ENCODE measurements at regions not wholly inside any gene's neighbourhood (a gene's known extent, or its start where the extent isn't known, plus 50 kb on each side); places are given as distances from the start of the nearest gene placed in this dataset.

DNA sequence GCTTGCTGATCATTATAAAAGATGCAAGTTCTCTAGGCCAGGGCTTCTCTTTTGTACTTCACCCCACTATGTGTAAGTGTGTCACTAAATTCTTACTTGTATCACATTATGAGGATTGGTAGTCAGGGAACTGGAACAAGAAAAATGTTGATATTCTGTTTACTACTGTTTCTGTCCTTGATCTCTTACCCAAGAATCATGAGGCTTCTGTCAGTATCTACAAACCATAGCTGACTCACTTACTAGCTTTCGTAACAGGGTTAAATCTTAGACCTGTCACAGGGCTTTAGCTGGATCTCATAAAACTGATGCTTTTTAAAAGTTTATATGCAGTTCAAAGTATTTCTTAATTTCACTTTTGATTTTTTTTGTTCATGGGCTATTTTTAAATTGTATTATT, 681.2 kb downstream of the PLPP3 start:
- H3K27me3 ChIP-seq (ENCODE audit: control insufficient read depth in 3 of 3, insufficient read depth in 3 of 3, low read length in 2 of 3) = no peaks in the 10 kb centered on the region
- no peak overlapping the region for H3K27ac ChIP-seq (ENCODE audit: low read depth in 1 of 2, low read length in 1 of 2)
- no peak for ATAC-seq (ENCODE audit: insufficient read depth, low FRiP score)

DNA sequence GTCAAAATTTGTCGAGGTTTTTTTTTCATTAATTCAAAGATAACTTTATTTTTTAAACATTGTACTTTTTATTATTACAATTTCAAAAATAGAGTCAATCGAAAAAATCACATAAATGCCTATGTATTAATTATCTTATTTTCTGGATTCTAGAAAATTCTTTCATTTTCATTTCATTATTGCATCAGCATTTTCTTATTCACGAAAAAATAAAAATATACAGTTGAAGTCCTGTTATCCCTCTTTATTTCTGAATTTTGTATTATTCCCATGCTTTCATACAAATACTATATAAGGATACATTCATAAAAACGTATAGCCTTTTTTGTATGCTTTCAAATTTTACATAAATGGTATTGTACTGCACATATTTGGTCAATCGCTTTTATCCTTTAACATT, 681.0 kb upstream of the USP24 start:
- no peak overlapping the region for H3K9ac ChIP-seq (ENCODE audit: insufficient read depth in 1 of 2, low read length in 2 of 2)
- no peaks in the 10 kb centered on the region for H3K4me1 ChIP-seq (ENCODE audit: control insufficient read depth in 5 of 5, insufficient read depth in 5 of 5, low read length in 5 of 5)
- H3K4me3 ChIP-seq = no peak overlapping the region
- DNase-seq = no peak
- TF ChIP-seq, protein P1, sequence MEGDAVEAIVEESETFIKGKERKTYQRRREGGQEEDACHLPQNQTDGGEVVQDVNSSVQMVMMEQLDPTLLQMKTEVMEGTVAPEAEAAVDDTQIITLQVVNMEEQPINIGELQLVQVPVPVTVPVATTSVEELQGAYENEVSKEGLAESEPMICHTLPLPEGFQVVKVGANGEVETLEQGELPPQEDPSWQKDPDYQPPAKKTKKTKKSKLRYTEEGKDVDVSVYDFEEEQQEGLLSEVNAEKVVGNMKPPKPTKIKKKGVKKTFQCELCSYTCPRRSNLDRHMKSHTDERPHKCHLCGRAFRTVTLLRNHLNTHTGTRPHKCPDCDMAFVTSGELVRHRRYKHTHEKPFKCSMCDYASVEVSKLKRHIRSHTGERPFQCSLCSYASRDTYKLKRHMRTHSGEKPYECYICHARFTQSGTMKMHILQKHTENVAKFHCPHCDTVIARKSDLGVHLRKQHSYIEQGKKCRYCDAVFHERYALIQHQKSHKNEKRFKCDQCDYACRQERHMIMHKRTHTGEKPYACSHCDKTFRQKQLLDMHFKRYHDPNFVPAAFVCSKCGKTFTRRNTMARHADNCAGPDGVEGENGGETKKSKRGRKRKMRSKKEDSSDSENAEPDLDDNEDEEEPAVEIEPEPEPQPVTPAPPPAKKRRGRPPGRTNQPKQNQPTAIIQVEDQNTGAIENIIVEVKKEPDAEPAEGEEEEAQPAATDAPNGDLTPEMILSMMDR (IDR thresholded peaks at IDR 0.05; ENCODE audit: control extremely low read depth, extremely low read depth) = no peak
- no peaks in the 10 kb centered on the region for H3K27me3 ChIP-seq (ENCODE audit: control insufficient read depth in 3 of 3, insufficient read depth in 3 of 3, low read length in 2 of 3)
- 88 to 96% methylated on average over 5 of the region's 5 CpGs for WGBS, 2 donors
- peaks cover 0 to 14% (median 1%) of the 10 kb centered on the region in 4 donors for H3K9me3 ChIP-seq (ENCODE audit: control insufficient read depth in 4 of 4, insufficient read depth in 3 of 4, low read length in 3 of 4)
- H3K27ac ChIP-seq (ENCODE audit: low read depth in 1 of 2, low read length in 1 of 2) = no peak overlapping the region
- ATAC-seq (ENCODE audit: insufficient read depth, low FRiP score) = no peak
- H3K36me3 ChIP-seq (ENCODE audit: control insufficient read depth in 4 of 4, insufficient read depth in 4 of 4, low read length in 4 of 4) = no peaks in the 10 kb centered on the region

More for the DNA sequence above, 681.2 kb downstream of the PLPP3 start:
- H3K4me3 ChIP-seq = no peak overlapping the region
- TF ChIP-seq, protein P1 (IDR thresholded peaks at IDR 0.05; ENCODE audit: control extremely low read depth, extremely low read depth) = no peak
- no peak for DNase-seq
- H3K9me3 ChIP-seq (ENCODE audit: control insufficient read depth in 4 of 4, insufficient read depth in 3 of 4, low read length in 3 of 4) = peaks cover 0 to 4% (median under 1%) of the 10 kb centered on the region in 4 donors
- no peaks in the 10 kb centered on the region for H3K36me3 ChIP-seq (ENCODE audit: control insufficient read depth in 4 of 4, insufficient read depth in 4 of 4, low read length in 4 of 4)
- 93 to 97% methylated on average over 1 of the region's 1 CpG for WGBS, 2 donors
- H3K9ac ChIP-seq (ENCODE audit: insufficient read depth in 1 of 2, low read length in 2 of 2) = no peak overlapping the region
- H3K4me1 ChIP-seq (ENCODE audit: control insufficient read depth in 5 of 5, insufficient read depth in 5 of 5, low read length in 5 of 5) = no peaks in the 10 kb centered on the region

DNA sequence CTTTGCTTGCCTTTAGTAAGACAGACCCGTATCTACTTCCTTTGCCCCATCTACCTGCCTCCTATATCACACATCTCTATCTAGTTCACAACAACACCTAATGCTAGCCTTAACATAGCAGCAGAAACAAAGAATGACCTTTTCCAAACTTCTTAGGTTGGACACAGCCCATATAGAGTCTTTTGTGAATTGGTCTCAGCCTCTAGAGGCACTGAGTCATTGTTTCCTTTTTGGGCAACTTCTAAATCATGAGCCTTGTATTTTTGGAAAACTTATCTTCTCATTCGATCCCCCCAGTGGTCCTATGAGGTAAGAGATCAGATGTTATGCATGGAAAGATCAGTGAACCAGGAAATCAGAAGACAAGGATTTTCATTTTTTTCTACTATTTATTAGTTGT, 679.4 kb upstream of the USP24 start:
- Histone ChIP-seq H3K4me1 (ENCODE audit: control insufficient read depth in 5 of 5, insufficient read depth in 5 of 5, low read length in 5 of 5) (no peaks in the 10 kb centered on the region), H3K27me3 (ENCODE audit: control insufficient read depth in 3 of 3, insufficient read depth in 3 of 3, low read length in 2 of 3) (no peaks in the 10 kb centered on the region), H3K9me3 (ENCODE audit: control insufficient read depth in 4 of 4, insufficient read depth in 3 of 4, low read length in 3 of 4) (peaks cover 0 to 14% (median 1%) of the 10 kb centered on the region in 4 donors), H3K4me3 (no peak overlapping the region), H3K9ac (ENCODE audit: insufficient read depth in 1 of 2, low read length in 2 of 2) (no peak overlapping the region), H3K36me3 (ENCODE audit: control insufficient read depth in 4 of 4, insufficient read depth in 4 of 4, low read length in 4 of 4) (no peaks in the 10 kb centered on the region), H3K27ac (ENCODE audit: low read depth in 1 of 2, low read length in 1 of 2) (no peak overlapping the region)
- ATAC-seq (ENCODE audit: insufficient read depth, low FRiP score) (no peak), DNase-seq (no peak)
- TF ChIP-seq, protein P1 (IDR thresholded peaks at IDR 0.05; ENCODE audit: control extremely low read depth, extremely low read depth) = no peak
- WGBS, 2 donors = 76 to 85% methylated on average over 2 of the region's 2 CpGs

DNA sequence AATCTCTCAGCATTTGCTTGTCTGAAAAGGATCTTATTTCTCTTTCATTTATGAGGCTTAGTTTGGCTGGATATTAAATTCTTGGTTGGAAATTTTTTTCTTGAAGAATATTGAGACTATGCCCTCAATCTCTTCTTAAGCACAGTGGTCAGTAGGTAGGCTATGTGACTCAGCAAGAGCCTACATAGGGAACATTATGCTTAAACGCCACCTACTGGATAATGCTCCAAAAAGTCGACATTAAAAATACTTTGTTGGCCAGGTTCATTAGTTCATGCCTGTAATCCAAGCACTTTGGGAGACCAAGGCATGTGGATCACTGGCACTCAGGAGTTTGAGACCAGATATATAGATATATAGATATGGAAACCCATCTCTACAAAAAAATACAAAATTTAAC, 678.0 kb upstream of the USP24 start:
- 46 to 53% methylated on average over 2 of the region's 2 CpGs for WGBS, 2 donors
- DNase-seq = no peak
- Histone ChIP-seq H3K27me3 (ENCODE audit: control insufficient read depth in 3 of 3, insufficient read depth in 3 of 3, low read length in 2 of 3) (no peaks in the 10 kb centered on the region), H3K36me3 (ENCODE audit: control insufficient read depth in 4 of 4, insufficient read depth in 4 of 4, low read length in 4 of 4) (no peaks in the 10 kb centered on the region), H3K9ac (ENCODE audit: insufficient read depth in 1 of 2, low read length in 2 of 2) (no peak overlapping the region), H3K9me3 (ENCODE audit: control insufficient read depth in 4 of 4, insufficient read depth in 3 of 4, low read length in 3 of 4) (peaks cover 0 to 14% (median 1%) of the 10 kb centered on the region in 4 donors), H3K27ac (ENCODE audit: low read depth in 1 of 2, low read length in 1 of 2) (no peak overlapping the region), H3K4me3 (no peak overlapping the region), H3K4me1 (ENCODE audit: control insufficient read depth in 5 of 5, insufficient read depth in 5 of 5, low read length in 5 of 5) (no peaks in the 10 kb centered on the region)
- TF ChIP-seq, protein P1 (IDR thresholded peaks at IDR 0.05; ENCODE audit: control extremely low read depth, extremely low read depth) = no peak
- no peak for ATAC-seq (ENCODE audit: insufficient read depth, low FRiP score)
